GM18870 (cell line): ENCODE measurements at regions not wholly inside any gene's neighbourhood (a gene's known extent, or its start where the extent isn't known, plus 50 kb on each side); places are given as distances from the start of the nearest gene placed in this dataset.
A peak's percentile ranks its signal among the peaks of the same experiment; 100 is the strongest.

Source experiments
- ATAC-seq: cut with Tn5 transposase; IDR thresholded peaks from one replicate; pipeline ENCODE4 v1.9.1; 2021; ENCODE audit warnings: moderate library complexity; ENCODE audit not compliant: unreplicated experiment

GRCh38 chr2:8414946-8415879, 266.6 kb upstream of the ID2 start:
- no peak for ATAC-seq

DNA sequence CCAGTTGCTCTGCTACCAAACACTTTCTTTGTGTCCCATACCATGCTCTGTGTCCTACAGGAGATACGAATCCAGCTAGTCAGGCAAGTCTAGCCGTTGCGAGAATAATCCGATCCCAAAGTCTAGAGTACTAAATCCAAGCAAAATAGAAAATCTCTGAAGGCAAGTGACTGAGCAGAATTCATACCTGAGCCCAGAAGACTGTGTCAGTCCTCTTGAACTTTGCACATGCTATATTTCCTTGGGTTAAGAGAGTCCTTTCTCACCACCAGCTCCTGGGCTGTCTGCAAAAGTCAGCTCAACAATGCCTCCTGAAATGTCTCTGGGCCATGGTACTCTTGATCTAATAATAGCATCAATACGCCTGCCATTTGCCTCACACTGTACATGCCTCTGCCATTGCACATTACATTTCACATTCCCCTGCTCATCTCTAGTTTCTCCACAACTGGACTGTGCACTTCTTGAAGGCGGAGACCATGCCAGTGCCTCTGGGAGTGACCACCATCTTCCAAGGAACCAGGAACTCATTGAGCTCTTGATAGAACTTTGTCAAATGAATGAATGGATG, 265.8 kb upstream of the ID2 start:
- no peak for ATAC-seq

DNA sequence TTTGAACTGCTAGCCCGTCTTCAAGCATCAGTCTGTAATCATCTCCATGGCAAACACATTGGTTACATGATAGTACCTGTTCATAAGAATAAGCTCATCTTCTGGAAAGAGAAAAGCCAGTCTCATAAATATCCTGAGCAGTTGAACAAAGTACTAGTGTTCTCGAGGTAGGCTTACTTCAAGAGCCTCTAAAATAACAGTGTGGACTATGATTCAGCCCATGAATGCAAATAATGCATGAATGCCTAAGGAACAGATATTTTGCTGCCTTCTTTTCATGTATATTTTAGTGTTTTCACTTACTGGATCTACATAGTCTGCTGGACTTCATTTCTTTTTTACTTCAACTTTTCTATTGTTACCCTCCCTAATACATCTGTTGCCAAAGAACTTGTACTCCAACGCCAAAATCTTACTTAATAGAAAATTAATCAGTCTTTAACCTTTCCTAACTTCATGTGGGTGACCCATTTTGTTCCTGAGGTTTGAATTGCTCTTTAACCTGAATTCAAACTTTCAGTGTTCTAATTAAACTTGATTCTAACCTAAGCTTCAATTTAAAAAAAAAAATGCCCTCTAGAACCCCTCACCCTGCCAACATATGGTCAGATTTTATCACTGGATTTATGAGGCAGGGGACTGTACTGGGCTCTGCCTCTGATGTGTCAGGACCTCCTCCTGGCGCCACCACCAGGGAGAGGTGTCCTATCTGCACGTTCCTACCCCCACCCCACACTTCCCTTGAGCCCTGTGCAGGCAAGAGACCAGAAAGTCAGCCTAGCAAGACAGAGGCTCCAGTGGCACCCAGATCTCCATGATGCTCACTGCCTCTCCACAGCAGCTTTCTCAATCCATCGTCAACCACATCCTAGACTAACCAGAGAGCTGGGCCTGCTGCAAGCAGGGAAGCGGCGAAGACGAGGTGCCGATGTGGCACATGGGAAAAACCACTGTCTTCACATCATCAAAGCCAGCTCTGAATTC, 264.7 kb upstream of the ID2 start:
- ATAC-seq: no peak

DNA sequence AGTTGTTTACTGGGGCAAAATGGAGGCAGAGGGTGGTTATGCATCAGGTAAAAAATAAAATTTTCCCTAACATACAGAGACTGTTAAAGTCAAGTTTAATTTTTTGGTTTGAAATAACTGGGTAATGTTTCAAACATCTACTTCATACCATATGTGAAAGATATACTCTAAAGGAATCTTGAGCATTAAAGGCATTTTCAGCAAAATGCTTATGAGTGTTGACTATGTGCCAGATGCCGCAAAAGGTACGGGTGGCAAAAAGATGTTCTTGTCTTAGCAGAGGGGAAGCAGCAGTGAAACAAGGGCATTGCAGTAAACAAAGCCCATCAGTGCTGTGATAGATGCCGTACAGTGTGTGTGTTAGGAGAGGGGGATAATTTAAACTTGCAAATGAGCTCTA, 263.1 kb upstream of the ID2 start:
- no peak for ATAC-seq

DNA sequence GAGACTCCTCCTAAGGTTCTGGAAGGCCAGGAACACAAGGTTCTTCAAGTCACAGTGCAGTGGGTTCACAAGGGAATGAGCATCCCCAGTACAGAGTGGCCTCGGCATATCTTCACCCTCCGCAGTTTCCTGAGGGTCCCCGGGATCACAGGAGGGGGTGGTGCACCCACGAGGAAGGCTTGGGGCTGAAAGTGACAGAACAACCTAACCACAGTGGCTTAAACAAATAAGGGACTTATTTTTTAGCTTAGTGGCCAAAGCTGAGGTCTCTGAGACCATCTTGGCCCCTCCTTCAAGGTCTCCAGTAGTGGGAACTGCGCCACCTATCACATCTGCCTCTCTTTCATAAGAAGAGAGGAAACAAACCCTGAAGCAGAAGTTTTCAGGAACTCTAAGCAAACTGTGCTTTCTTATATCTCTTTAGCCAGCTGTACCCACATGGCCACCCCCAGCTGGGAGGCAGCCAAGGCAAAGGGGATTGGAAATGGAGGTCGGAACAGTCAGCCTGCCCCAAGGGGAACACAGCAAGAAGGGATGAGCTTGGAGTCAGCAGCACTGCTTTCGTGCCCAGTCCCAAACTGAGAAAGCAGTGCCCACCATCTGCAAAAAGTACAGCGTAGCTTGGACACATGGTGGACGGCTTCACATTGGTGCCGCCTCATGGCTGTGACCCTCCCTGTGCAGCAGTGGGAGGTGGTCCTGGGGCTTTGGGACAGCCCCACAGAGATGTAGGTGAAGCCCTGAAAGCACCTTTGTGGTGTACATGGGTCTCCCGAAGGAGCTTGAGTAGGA, 260.0 kb upstream of the ID2 start:
- ATAC-seq: peak; percentile 77

DNA sequence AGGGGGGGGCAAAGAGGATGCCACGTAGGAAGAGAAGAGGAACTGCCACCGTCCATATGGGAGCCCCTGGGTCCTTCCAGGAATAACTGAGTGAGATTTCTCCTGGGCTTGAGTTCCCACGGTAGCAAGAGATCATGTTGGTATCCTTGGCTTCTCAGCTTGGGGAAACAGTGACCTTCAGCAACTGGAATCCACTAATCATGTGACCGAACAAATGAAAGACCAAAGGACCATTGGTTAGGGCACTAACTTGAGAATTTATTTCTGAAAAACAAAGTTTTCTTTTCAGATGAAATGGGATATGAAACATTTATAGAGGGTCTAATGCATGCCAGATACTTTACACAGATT, 259.4 kb upstream of the ID2 start:
- ATAC-seq: no peak

DNA sequence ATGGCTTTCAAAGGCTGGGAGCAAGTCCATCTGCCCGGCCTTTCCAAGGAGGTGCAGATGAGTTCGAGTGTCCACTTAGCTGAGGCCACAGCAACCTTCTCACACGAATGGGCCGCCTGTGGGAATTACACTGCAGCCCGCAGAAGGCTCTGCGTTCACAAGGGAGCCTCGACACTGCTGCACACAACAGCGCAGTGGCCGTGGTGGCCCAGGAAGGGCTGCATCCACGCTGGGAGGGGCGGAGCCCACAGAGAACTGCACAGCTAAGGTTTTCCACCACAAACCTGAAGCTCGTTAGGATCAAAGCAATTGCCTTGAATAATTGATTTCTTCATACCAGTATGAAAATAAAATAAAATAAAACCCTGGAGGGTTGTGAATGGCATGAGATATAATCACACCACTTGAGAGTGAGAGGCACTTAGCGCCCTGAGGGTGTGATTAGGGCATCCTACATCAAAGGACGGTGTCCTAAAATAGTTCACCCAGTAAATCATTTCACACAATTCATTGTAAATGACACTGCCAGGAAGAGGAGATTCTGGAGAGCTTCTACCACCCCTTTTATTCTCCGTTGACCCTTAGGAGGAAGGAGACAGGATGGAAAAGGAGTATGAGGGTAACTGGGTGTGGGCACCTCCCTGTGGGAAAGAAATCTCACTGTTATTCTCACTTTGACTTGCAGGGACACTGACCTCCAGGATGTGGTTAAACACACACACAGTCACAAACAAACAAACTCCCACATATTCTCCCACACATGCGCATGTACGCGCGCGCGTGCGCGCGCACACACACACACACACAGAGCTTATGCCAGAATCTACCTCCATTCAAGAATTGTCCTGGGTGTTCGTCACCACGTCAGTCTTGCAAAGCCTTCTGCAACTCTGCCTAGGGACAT, 256.6 kb upstream of the ID2 start:
- ATAC-seq: no peak

DNA sequence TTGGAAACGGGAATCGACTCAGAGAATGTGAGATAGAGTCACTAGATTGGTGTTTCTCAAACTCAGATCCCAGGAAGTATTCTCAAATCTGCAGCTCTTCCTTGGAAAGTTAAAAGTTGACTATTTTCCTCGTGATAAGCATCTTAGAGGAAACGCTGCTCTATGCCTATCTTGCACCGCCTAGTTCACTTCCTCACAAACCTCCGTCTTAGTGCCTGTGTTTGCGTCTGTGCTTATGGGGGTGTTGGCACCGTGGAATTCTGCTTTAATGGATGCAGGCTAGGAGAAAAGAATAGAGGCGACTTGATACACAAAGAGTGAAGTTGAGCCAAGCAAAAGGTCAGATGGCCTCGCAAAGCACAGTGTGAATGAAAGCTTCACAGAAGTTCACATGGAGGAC, 255.3 kb upstream of the ID2 start:
- ATAC-seq: no peak

DNA sequence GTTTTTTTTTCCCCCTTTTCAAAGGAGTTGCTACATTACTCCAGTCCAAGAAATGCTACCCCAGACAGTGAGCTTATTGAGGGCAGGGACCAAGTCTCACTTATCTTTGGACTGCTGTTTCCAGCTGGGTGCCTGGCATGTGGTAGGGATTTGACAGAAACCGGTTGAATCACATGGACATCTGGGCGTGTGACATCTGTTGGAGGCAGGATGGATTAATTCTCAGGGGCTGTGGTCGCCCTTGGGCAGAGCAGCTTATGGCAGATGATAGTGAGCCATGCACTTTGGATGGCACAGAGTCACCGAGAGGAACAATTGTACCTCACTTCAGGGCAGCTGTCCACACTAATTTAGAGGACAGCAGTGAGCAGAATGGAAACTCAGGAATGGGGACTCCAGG, 254.6 kb upstream of the ID2 start:
- no peak for ATAC-seq

- ATAC-seq: no peak
These were observed 251.2 kb upstream of the ID2 start for GRCh38 chr2:8430628-8431027.

- no peak for ATAC-seq
These were observed 250.3 kb upstream of the ID2 start for GRCh38 chr2:8431446-8432125.

DNA sequence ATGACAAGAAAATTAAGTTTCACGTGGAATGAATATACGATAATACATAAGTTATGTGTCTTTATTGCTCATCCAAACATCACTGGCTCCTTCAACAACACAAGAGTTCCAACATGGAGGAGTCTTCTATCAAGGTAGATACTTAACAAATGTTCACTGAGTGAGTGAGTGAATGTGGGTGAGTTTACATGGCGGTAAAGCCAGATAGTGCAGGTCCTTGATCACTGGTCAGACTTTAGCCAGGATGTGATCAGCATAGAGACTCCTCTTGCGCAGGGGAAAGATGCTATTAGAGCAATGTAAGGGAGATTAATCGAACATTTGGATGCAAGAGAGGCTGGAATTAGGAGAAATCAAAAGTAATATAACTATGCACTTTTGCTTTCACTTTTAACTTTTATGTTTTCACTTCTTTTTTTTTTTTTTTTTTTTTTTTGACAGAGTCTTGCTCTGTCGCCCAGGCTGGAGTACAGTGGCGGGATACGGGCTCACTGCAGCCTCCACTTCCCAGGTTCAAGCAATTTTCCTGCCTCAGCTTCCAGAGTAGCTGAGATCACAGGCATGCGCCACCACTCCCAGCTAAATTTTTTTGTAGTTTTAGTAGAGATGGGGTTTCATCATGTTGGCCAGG, 249.0 kb upstream of the ID2 start:
- no peak for ATAC-seq

DNA sequence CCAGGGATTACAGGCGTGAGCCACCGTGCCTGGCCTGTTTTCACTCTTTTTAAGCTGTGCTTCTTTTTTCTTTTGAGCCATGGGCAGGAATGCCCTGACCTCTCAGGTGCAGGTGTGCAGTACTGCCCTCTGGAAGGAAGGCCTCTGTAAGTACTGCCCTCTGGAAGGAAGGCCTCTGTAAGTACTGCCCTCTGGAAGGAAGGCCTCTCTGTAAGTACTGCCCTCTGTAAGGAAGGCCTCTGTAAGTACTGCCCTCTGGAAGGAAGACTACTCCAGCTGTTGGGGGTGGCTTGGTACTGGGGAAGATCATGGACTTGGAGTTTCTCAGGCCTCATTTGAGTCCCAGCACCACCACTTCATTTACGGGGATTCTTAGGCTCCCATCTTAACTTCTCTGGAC, 248.5 kb upstream of the ID2 start:
- no peak for ATAC-seq

DNA sequence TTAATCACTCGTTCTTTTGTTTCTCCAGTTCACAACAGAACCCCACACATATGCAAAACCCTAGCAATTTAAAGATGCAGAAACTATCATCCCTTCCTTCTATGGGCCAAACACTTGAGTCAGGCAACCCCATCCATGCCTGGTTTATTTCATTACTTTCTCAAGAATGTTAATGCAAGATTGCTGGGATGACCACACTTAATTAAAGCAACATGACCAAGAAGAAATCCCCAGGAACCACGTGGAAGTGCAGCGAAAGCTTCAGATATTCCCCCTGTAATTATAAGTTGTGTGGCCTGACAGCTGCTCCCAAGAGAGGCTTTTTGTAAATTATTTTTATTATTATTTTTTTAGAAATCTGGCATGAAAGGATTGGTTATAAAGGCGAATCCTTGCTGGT, 246.2 kb upstream of the ID2 start:
- no peak for ATAC-seq

DNA sequence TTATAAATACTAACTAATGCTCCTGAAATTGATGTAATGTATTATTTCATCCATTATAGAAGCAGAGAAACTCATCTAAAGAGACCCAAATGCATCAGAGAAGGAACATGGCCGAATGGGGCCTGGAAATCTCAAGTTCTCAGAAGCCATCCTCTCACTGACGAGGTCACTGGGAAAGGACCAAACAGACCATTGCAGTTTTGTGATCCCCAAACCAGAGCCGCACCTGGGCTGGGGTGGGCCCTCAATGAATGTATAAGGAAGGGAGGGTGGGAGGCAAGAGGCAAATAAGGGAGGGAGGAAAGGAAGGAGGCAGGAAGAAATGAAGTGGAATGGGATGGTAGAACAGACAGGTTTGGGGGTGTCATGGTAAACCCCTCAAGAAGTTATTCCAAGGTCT, 245.3 kb upstream of the ID2 start:
- no peak for ATAC-seq

DNA sequence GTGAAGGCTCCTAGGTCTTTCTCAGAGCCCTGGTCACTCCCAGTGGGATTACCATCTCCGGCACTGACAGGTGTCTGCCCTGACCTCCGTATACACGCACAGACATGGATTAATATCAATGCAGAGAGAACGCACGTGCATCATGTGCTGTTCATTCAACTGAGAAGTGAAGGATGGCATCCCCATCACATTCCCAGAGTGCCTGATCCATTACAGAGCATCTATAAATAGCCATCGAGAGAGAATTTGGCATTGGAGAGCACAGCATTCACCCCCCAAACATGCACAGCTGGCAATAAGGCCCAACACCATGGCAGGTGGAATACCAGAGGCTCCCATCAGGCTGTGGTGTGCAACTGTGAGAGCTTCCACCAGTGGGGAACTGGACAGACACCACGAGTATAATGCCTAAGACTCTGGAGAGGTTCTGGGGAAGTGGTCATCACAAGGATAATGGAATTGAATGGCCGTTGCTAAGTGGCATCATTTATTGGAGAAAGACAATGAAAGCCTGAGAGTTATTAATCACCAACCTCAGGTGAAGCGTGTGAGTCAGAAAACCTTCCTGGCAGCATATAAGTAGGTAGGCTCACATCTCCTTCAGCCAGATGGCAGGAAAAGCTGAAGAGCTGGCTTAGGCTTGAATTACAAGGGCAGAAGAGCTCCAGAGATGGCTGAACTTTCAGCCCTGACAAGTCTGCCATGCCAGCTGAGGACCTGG, 244.5 kb upstream of the ID2 start:
- ATAC-seq: no peak

- ATAC-seq: no peak
These were observed 243.9 kb upstream of the ID2 start for GRCh38 chr2:8437949-8438400.

- ATAC-seq: no peak
These were observed 243.4 kb upstream of the ID2 start for GRCh38 chr2:8438476-8438875.
